ENCODE measurements at regions not wholly inside any gene's neighbourhood (a gene's known extent, or its start where the extent isn't known, plus 50 kb on each side); places are given as distances from the start of the nearest gene placed in this dataset.

GRCh38 chr20:2203436-2203835 is 92.4 kb upstream of the TGM3 start:
- peaks cover 4% of the 10 kb centered on the region for H3K4me1 Mint-ChIP-seq
- CTCF ChIA-PET, result no interaction called here
- DNase-seq (no peak), ATAC-seq (no peak)
- peaks cover 50% of the 10 kb centered on the region for H3K27me3 Mint-ChIP-seq
- H3K36me3 Mint-ChIP-seq, result no peaks in the 10 kb centered on the region
- H3K9me3 Mint-ChIP-seq (ENCODE audit: low read depth), result no peaks in the 10 kb centered on the region
- no peak overlapping the region for H3K4me3 Mint-ChIP-seq
- H3K27ac Mint-ChIP-seq, result no peak overlapping the region

DNA sequence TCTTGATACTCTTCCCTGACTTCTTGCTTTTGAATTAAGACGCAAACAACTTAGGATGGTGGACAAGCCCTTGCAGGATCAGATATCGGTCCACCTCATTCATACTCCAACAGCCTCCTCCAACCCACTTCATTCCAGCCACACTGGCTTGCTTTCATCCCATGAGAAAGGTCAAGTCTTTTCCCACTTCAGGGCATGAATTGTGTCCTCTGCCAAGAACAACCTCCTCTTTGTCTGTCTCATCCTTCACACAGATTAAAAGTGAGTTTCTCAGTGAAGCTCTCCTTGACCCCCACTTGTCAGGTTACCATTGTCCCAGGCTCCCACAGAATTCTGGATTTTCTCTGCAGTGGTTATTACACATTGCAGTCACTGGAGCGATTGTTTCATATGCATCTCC is 91.8 kb upstream of the TGM3 start:
- CTCF ChIA-PET, result no interaction called here
- DNase-seq (no peak), ATAC-seq (no peak)
- Mint-ChIP-seq H3K9me3 (ENCODE audit: low read depth) (no peaks in the 10 kb centered on the region), H3K36me3 (no peaks in the 10 kb centered on the region), H3K27me3 (peaks cover 55% of the 10 kb centered on the region), H3K27ac (no peak overlapping the region), H3K4me1 (peaks cover 4% of the 10 kb centered on the region), H3K4me3 (no peak overlapping the region)

DNA sequence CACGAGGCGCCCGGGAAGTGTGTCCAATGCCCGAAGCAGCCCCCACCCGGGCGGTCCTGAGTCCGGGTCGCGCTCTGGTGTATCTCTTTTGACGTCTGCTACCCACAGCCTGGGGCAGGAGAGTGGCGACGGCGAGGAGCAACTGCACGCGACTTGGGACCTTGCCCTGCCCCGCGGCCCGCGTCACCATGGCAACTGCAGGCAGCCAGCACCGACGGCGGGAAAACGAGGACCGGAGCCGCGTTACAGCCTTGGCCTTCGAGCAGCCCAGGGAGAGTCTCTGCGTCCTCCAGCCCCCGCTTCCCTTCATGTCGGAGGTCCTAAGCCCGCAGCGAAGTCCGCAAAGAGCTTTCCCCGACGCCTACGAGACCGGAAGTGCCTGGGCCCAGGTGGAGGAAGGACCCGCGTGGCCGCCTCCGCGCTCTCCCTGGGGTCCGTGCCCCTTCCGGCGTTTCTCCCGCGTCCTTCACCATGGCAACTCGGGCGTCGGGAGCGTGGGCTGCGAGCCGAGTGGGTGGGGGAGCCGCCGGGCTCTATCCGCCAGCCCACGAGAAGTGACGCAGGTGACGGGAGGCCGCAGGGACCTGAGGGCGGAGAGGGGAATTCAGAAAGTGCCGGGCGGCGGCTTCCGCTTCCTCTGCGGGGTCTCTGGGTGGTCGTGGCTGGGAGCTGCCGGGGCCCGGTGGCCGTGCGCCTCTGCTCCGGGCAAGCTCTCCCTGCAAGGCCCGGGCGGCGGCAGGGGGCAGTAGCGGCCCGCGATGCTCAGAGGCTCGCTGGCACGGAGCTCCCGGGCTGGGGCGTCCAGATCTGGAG is 88.6 kb upstream of the TGM3 start:
- Mint-ChIP-seq H3K4me1 (peaks cover 4% of the 10 kb centered on the region), H3K4me3 (peak overlapping the region; percentile 57), H3K9me3 (ENCODE audit: low read depth) (no peaks in the 10 kb centered on the region), H3K36me3 (no peaks in the 10 kb centered on the region), H3K27ac (no peak overlapping the region), H3K27me3 (peaks cover 62% of the 10 kb centered on the region)
- CTCF ChIA-PET, result interaction anchor here (0.7 to 2.9 kb wide), 22 partner anchors 9 to 314 kb away, joined by 3 to 19 read pairs (median 4); partner anchors contain the start of gene SNRPB
- ATAC-seq, result peak; percentile 87
- DNase-seq, result peak; percentile 72

GRCh38 chr20:2207770-2208097 is 88.1 kb upstream of the TGM3 start:
- Mint-ChIP-seq H3K9me3 (ENCODE audit: low read depth) (no peaks in the 10 kb centered on the region), H3K27ac (no peak overlapping the region), H3K4me1 (peaks cover 4% of the 10 kb centered on the region), H3K36me3 (no peaks in the 10 kb centered on the region), H3K27me3 (peaks cover 65% of the 10 kb centered on the region), H3K4me3 (peak overlapping the region; percentile 57)
- DNase-seq, result no peak
- no peak for ATAC-seq
- CTCF ChIA-PET, result interaction anchor here (0.7 to 2.9 kb wide), 21 partner anchors 10 to 314 kb away, joined by 3 to 19 read pairs (median 4); partner anchors contain the start of gene SNRPB

GRCh38 chr20:2208897-2209296 is 86.9 kb upstream of the TGM3 start:
- Mint-ChIP-seq H3K4me1 (peaks cover 4% of the 10 kb centered on the region), H3K27me3 (peaks cover 65% of the 10 kb centered on the region), H3K27ac (no peak overlapping the region), H3K36me3 (no peaks in the 10 kb centered on the region), H3K9me3 (ENCODE audit: low read depth) (no peaks in the 10 kb centered on the region), H3K4me3 (no peak overlapping the region)
- ATAC-seq (no peak), DNase-seq (no peak)
- CTCF ChIA-PET, result interaction anchor here (0.8 to 2.9 kb wide), 6 partner anchors 11 to 313 kb away, joined by 3 to 14 read pairs (median 6); partner anchors contain the start of gene SNRPB

GRCh38 chr20:2210646-2211552 is 84.9 kb upstream of the TGM3 start:
- H3K9me3 Mint-ChIP-seq (ENCODE audit: low read depth), result no peaks in the 10 kb centered on the region
- CTCF ChIA-PET, result interaction anchor here (1.5 kb wide), 1 partner anchor 241 kb away, joined by 7 read pairs; no protein-coding TSS in a partner anchor
- ATAC-seq (no peak), DNase-seq (no peak)
- H3K4me1 Mint-ChIP-seq, result peaks cover 4% of the 10 kb centered on the region
- H3K4me3 Mint-ChIP-seq, result no peak overlapping the region
- H3K27ac Mint-ChIP-seq, result no peak overlapping the region
- peaks cover 54% of the 10 kb centered on the region for H3K27me3 Mint-ChIP-seq
- no peaks in the 10 kb centered on the region for H3K36me3 Mint-ChIP-seq

GRCh38 chr20:2212456-2213015 is 83.3 kb upstream of the TGM3 start:
- no peaks in the 10 kb centered on the region for H3K36me3 Mint-ChIP-seq
- peaks cover 42% of the 10 kb centered on the region for H3K27me3 Mint-ChIP-seq
- no peaks in the 10 kb centered on the region for H3K9me3 Mint-ChIP-seq (ENCODE audit: low read depth)
- CTCF ChIA-PET, result no interaction called here
- DNase-seq, result no peak
- H3K4me3 Mint-ChIP-seq, result no peak overlapping the region
- ATAC-seq, result no peak
- H3K27ac Mint-ChIP-seq, result no peak overlapping the region
- H3K4me1 Mint-ChIP-seq, result no peaks in the 10 kb centered on the region

GRCh38 chr20:2213401-2213800 is 82.4 kb upstream of the TGM3 start:
- CTCF ChIA-PET, result no interaction called here
- Mint-ChIP-seq H3K27me3 (peaks cover 37% of the 10 kb centered on the region), H3K4me3 (no peak overlapping the region), H3K27ac (no peak overlapping the region), H3K4me1 (peaks cover 2% of the 10 kb centered on the region), H3K36me3 (no peaks in the 10 kb centered on the region), H3K9me3 (ENCODE audit: low read depth) (no peaks in the 10 kb centered on the region)
- ATAC-seq, result no peak
- no peak for DNase-seq

GRCh38 chr20:2217857-2218539 is 77.8 kb upstream of the TGM3 start:
- no peak for ATAC-seq
- peaks cover 6% of the 10 kb centered on the region for H3K9me3 Mint-ChIP-seq (ENCODE audit: low read depth)
- DNase-seq, result no peak

DNA sequence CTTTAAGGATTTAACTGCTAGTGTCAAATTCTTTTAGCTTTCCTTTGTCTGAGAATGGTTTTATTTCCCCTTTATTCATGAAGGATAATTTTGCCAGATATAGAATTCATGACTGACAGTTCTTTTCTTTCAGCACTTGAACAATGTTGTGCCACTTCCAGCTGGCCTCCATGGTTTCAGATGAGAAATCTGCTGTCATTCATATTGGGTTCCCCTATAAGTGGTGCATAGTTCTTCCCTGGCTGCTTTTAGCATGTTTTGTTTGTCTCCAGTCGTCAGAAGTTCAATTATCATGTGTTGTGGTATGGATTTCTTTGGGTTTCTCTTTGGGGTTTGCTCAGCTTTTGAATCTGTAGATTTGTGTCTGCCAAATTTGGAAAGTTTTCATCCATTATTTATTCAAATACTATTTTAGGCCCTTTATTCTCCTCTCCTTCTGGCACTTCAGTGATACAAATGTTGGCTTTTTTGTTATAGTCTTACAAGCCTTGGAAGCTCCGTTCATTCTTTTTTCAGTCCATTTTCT is 76.3 kb upstream of the TGM3 start:
- H3K9me3 Mint-ChIP-seq (ENCODE audit: low read depth), result peaks cover 6% of the 10 kb centered on the region
- DNase-seq (no peak), ATAC-seq (no peak)
- peaks cover 20% of the 10 kb centered on the region for H3K27me3 Mint-ChIP-seq
- no peak overlapping the region for H3K27ac Mint-ChIP-seq
- no peak overlapping the region for H3K4me3 Mint-ChIP-seq
- H3K36me3 Mint-ChIP-seq, result no peaks in the 10 kb centered on the region
- CTCF ChIA-PET, result interaction anchor here (1.3 kb wide), 1 partner anchor 12 kb away, joined by 5 read pairs; no protein-coding TSS in a partner anchor
- peaks cover 6% of the 10 kb centered on the region for H3K4me1 Mint-ChIP-seq

More at GRCh38 chr20:2217857-2218539, 77.8 kb upstream of the TGM3 start:
- no peak overlapping the region for H3K4me3 Mint-ChIP-seq
- H3K4me1 Mint-ChIP-seq, result peaks cover 6% of the 10 kb centered on the region
- CTCF ChIA-PET, result interaction anchor here (0.9 kb wide), 1 partner anchor 10 kb away, joined by 4 read pairs; no protein-coding TSS in a partner anchor
- H3K27me3 Mint-ChIP-seq, result peaks cover 21% of the 10 kb centered on the region
- no peaks in the 10 kb centered on the region for H3K36me3 Mint-ChIP-seq
- no peak overlapping the region for H3K27ac Mint-ChIP-seq

DNA sequence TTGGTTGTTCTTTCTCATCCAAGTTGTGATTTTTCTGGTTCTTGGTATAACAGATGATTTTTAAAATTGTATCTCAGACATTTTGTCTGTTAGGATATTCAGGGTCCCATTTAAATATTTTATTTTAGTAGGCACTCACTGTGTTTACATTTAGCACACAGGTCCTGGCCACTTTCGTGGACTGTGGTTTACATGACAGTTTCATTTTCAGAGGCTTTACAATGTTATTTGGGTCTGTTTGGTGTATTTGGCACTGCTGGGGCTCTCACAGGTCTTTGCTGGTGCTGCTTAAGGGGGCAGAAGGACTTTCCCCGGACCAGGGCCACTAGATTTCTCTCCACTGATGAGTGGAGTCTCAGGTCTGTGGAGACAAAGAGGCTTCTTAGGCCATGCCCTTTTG is 75.5 kb upstream of the TGM3 start:
- H3K27ac Mint-ChIP-seq, result no peak overlapping the region
- CTCF ChIA-PET, result interaction anchor here (1.3 kb wide), 1 partner anchor 13 kb away, joined by 5 read pairs; no protein-coding TSS in a partner anchor
- H3K27me3 Mint-ChIP-seq, result peaks cover 17% of the 10 kb centered on the region
- peaks cover 6% of the 10 kb centered on the region for H3K4me1 Mint-ChIP-seq
- ATAC-seq, result no peak
- H3K36me3 Mint-ChIP-seq, result no peaks in the 10 kb centered on the region
- no peak for DNase-seq
- H3K4me3 Mint-ChIP-seq, result no peak overlapping the region
- peaks cover 6% of the 10 kb centered on the region for H3K9me3 Mint-ChIP-seq (ENCODE audit: low read depth)

DNA sequence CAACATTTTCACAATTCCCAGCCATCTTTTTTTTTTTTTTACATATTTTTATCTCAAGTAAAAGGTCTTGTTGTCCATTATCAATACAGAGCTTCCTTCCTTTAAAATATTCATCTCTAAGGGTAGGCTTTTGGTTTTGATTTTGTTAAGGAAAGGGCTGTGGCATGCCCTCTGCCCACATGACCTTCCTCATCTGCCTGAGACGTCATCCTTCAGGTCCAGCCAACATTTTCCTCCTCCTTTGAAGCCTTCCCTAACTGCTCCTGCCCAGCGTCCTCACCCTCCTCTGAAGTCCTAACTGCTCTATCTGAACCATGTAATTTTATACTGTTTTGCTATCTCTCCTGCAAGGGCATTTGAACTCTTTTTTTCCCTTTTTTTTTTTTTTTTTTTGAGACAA is 73.9 kb upstream of the TGM3 start:
- peaks cover 17% of the 10 kb centered on the region for H3K27me3 Mint-ChIP-seq
- DNase-seq (no peak), ATAC-seq (no peak)
- CTCF ChIA-PET, result interaction anchor here (1.5 kb wide), 1 partner anchor 14 kb away, joined by 3 read pairs; no protein-coding TSS in a partner anchor
- H3K9me3 Mint-ChIP-seq (ENCODE audit: low read depth), result peaks cover 6% of the 10 kb centered on the region
- H3K27ac Mint-ChIP-seq, result no peak overlapping the region
- no peak overlapping the region for H3K4me3 Mint-ChIP-seq
- peaks cover 6% of the 10 kb centered on the region for H3K4me1 Mint-ChIP-seq
- H3K36me3 Mint-ChIP-seq, result no peaks in the 10 kb centered on the region

All from activated CD8-positive, alpha-beta memory T cell treated with anti-CD3 and anti-CD28 coated beads, Interleukin-2, amount 10 ng/mL, durations not matched to agents 7 days and 5 days (primary cell).